ENCODE measurements at regions not wholly inside any gene's neighbourhood (a gene's known extent, or its start where the extent isn't known, plus 50 kb on each side); places are given as distances from the start of the nearest gene placed in this dataset.

GRCh38 chr5:99247346-99247745, 318.5 kb upstream of the CHD1 start:
- H3K36me3 Mint-ChIP-seq (ENCODE audit: insufficient read depth, unreplicated experiment): no peaks in the 10 kb centered on the region
- POLR2A ChIA-PET: no interaction called here

DNA sequence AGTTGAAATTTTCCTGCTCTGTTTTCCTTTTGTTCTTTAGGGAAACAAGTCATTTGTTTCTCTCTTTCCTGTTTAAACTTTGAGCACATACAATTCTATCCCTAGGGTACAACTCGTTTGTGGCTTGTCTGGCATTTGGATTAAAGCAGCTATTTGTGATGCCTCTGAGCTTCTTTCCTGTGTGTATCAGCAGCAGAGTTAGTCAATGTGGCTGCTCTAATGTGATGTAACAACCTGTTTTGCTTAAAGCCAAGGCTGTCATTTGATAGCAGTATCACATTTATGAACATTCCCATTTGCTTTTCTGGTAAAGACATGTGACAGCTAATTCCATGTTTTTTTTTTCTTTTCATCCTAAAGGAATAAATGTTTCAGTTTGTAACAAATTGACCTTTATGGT, 314.3 kb upstream of the CHD1 start:
- H3K4me1 Mint-ChIP-seq (ENCODE audit: low read depth, unreplicated experiment): no peaks in the 10 kb centered on the region
- no peak for TF ChIP-seq CTCF (IDR thresholded peaks at IDR 0.05; ENCODE audit: insufficient read depth in 1 of 2, low read depth in 1 of 2, low read length in 1 of 2, severe bottlenecking in 1 of 2, unreplicated experiment in 1 of 2)
- H3K4me1 ChIP-seq: no peaks in the 10 kb centered on the region
- H3K27ac Mint-ChIP-seq (ENCODE audit: unreplicated experiment): no peak overlapping the region
- ChIA-PET CTCF (no interaction called here), POLR2A (no interaction called here)
- H3K9me3 ChIP-seq: no peaks in the 10 kb centered on the region
- H3K4me3 ChIP-seq (ENCODE audit: low read depth, low read length): no peak overlapping the region
- no peaks in the 10 kb centered on the region for H3K36me3 Mint-ChIP-seq (ENCODE audit: insufficient read depth, unreplicated experiment)
- intact Hi-C loops (cut with micrococcal nuclease; ENCODE audit: unreplicated experiment): no loop called here
- no peaks in the 10 kb centered on the region for H3K9me3 Mint-ChIP-seq (ENCODE audit: unreplicated experiment)
- no peaks in the 10 kb centered on the region for H3K27me3 ChIP-seq (replicated peaks; ENCODE audit: control insufficient read depth, insufficient read depth, low read length)
- no peak overlapping the region for H3K4me3 Mint-ChIP-seq (ENCODE audit: unreplicated experiment)
- peaks cover 6% of the 10 kb centered on the region for H3K27me3 Mint-ChIP-seq (ENCODE audit: insufficient read depth, unreplicated experiment)
- no peak for DNase-seq
- H3K36me3 ChIP-seq (ENCODE audit: control insufficient read depth, insufficient read depth, low read length): no peaks in the 10 kb centered on the region
- BruUV-seq (replicated peaks): no TSS peak

More at GRCh38 chr5:99247346-99247745, 318.5 kb upstream of the CHD1 start:
- Mint-ChIP-seq H3K4me3 (ENCODE audit: unreplicated experiment) (no peak overlapping the region), H3K27me3 (ENCODE audit: insufficient read depth, unreplicated experiment) (no peaks in the 10 kb centered on the region), H3K27ac (ENCODE audit: unreplicated experiment) (no peak overlapping the region), H3K4me1 (ENCODE audit: low read depth, unreplicated experiment) (no peaks in the 10 kb centered on the region), H3K9me3 (ENCODE audit: unreplicated experiment) (no peaks in the 10 kb centered on the region)
- no peak for DNase-seq
- no peaks in the 10 kb centered on the region for H3K36me3 ChIP-seq (ENCODE audit: control insufficient read depth, insufficient read depth, low read length)
- intact Hi-C loops (cut with micrococcal nuclease; ENCODE audit: unreplicated experiment): no loop called here
- H3K4me1 ChIP-seq: no peaks in the 10 kb centered on the region
- no TSS peak for BruUV-seq (replicated peaks)
- no peak for TF ChIP-seq CTCF (IDR thresholded peaks at IDR 0.05; ENCODE audit: insufficient read depth in 1 of 2, low read depth in 1 of 2, low read length in 1 of 2, severe bottlenecking in 1 of 2, unreplicated experiment in 1 of 2)
- CTCF ChIA-PET: no interaction called here
- H3K27me3 ChIP-seq (replicated peaks; ENCODE audit: control insufficient read depth, insufficient read depth, low read length): no peaks in the 10 kb centered on the region
- no peak overlapping the region for H3K4me3 ChIP-seq (ENCODE audit: low read depth, low read length)
- H3K9me3 ChIP-seq: no peaks in the 10 kb centered on the region

DNA sequence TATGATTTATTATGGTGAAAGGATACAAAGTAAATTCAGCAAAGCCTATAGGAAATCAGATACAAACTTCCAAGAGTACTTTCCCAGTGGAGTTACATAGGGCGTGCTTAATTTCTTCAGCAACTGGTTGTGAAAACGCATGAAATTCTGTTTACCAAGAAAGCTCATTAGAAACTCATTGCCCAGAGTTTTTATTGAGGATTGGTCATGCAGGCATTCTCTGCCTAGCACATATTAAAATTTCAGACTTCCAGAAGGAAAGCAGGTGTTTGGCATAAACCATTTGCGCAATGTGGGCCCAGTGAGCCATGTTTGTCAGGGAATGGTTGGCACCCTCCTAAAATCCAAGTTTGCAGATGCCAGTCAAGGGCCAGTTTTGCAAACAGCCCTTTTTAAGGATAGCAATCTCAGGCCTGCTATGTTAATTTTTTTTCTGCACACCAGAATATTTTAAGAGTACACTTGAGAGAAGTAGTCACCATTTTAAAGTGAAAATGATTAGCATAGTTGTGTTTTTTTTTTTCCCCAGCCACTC, 311.1 kb upstream of the CHD1 start:
- Histone ChIP-seq H3K4me3 (ENCODE audit: low read depth, low read length) (no peak overlapping the region), H3K4me1 (no peaks in the 10 kb centered on the region), H3K9me3 (no peaks in the 10 kb centered on the region), H3K36me3 (ENCODE audit: control insufficient read depth, insufficient read depth, low read length) (no peaks in the 10 kb centered on the region), H3K27me3 (replicated peaks; ENCODE audit: control insufficient read depth, insufficient read depth, low read length) (no peaks in the 10 kb centered on the region)
- ChIA-PET CTCF (interaction anchor here (0.6 kb wide), 1 partner anchor 135 kb away, joined by 7 read pairs; no protein-coding TSS in a partner anchor), POLR2A (no interaction called here)
- TF ChIP-seq CTCF (IDR thresholded peaks at IDR 0.05; ENCODE audit: insufficient read depth in 1 of 2, low read depth in 1 of 2, low read length in 1 of 2, severe bottlenecking in 1 of 2, unreplicated experiment in 1 of 2): no peak
- no peak overlapping the region for H3K27ac Mint-ChIP-seq (ENCODE audit: unreplicated experiment)
- no peaks in the 10 kb centered on the region for H3K36me3 Mint-ChIP-seq (ENCODE audit: insufficient read depth, unreplicated experiment)
- H3K27me3 Mint-ChIP-seq (ENCODE audit: insufficient read depth, unreplicated experiment): peaks cover 6% of the 10 kb centered on the region
- no peak overlapping the region for H3K4me3 Mint-ChIP-seq (ENCODE audit: unreplicated experiment)
- no TSS peak for BruUV-seq (replicated peaks)
- no peaks in the 10 kb centered on the region for H3K4me1 Mint-ChIP-seq (ENCODE audit: low read depth, unreplicated experiment)
- no peaks in the 10 kb centered on the region for H3K9me3 Mint-ChIP-seq (ENCODE audit: unreplicated experiment)
- DNase-seq: no peak
- intact Hi-C loops (cut with micrococcal nuclease; ENCODE audit: unreplicated experiment): loop anchor here (10.0 kb wide), 1 partner anchor 135 kb away; no protein-coding TSS in a partner anchor
